GM12878 (cell line): ENCODE measurements at regions not wholly inside any gene's neighbourhood (a gene's known extent, or its start where the extent isn't known, plus 50 kb on each side); places are given as distances from the start of the nearest gene placed in this dataset.

Source experiments
- FOXM1 ChIP-seq: IDR thresholded peaks from 2 replicates; pipeline ENCODE4 v1.6.1; 2012; ENCODE audit warnings: low read depth, mild to moderate bottlenecking, inconsistent platforms, low read length, moderate library complexity
- POLR2A ChIP-seq: IDR thresholded peaks from 2 replicates; pipeline ENCODE4 v1.6.1; 2011; ENCODE audit warnings: low read depth, mild to moderate bottlenecking, low read length
- POLR2AphosphoS5 ChIP-seq: IDR thresholded peaks from 2 replicates; pipeline ENCODE4 v1.6.1; 2011; ENCODE audit warnings: mild to moderate bottlenecking, low read length, inconsistent platforms
- SMC3 ChIP-seq: IDR thresholded peaks from 2 replicates; pipeline ENCODE4 v1.6.1; 2011; ENCODE audit warnings: low read length, improper control_type of control experiment, borderline replicate concordance
- SP1 ChIP-seq: IDR thresholded peaks from one replicate; pipeline ENCODE4 v1.6.1; 2011; ENCODE audit warnings: low read depth, low read length
- TF ChIP-seq, protein P1 (sequence below): fragments of 450-650 bp; formaldehyde crosslinking; IDR thresholded peaks from 2 replicates; pipeline ENCODE4 v1.4.0; 2020; ENCODE audit warnings: mild to moderate bottlenecking, moderate library complexity
- TF ChIP-seq, protein P2 (sequence below), 3 experiments: IDR thresholded peaks in 2 of 3; conservative IDR thresholded peaks in 1 of 3; 2 replicates each; pipeline ENCODE4 v1.5.1; 2011; ENCODE audit warnings: low read depth in 3 of 3, low read length in 3 of 3, mild to moderate bottlenecking in 3 of 3, control low read depth in 2 of 3, moderate library complexity in 2 of 3, inconsistent platforms in 1 of 3, mixed read lengths in 1 of 3; ENCODE audit not compliant: control insufficient read depth in 2 of 3, insufficient read depth in 1 of 3; ENCODE audit errors: extremely low read depth in 1 of 3
- TF ChIP-seq, protein P3 (sequence below): fragments of 450-650 bp; IDR thresholded peaks from 2 replicates; pipeline ENCODE4 v1.6.1; 2016; ENCODE audit warnings: mild to moderate bottlenecking, moderate library complexity, borderline replicate concordance

DNA sequence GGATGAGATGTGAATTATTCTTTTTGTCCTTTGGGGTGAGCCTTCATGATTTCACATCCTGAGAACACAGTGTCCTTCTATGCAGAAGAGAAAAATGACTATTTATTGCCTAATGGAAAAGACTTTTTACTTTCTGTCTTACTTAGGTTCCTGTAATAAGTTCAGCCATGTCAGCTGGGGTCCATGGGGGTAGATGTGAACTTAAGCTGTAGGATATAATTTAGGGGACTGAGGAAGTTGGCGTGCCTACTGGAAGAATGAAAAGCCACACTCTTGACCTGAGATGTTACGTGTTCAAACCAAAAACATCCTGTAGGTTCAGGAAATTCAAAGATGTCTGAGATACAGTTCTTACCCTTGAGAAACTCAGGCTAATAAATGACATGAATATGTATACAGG lies 660.5 kb downstream of the TOX3 start:
- no peak for TF ChIP-seq FOXM1
- no peak for TF ChIP-seq SP1
- TF ChIP-seq SMC3: no peak
- TF ChIP-seq, protein P1, sequence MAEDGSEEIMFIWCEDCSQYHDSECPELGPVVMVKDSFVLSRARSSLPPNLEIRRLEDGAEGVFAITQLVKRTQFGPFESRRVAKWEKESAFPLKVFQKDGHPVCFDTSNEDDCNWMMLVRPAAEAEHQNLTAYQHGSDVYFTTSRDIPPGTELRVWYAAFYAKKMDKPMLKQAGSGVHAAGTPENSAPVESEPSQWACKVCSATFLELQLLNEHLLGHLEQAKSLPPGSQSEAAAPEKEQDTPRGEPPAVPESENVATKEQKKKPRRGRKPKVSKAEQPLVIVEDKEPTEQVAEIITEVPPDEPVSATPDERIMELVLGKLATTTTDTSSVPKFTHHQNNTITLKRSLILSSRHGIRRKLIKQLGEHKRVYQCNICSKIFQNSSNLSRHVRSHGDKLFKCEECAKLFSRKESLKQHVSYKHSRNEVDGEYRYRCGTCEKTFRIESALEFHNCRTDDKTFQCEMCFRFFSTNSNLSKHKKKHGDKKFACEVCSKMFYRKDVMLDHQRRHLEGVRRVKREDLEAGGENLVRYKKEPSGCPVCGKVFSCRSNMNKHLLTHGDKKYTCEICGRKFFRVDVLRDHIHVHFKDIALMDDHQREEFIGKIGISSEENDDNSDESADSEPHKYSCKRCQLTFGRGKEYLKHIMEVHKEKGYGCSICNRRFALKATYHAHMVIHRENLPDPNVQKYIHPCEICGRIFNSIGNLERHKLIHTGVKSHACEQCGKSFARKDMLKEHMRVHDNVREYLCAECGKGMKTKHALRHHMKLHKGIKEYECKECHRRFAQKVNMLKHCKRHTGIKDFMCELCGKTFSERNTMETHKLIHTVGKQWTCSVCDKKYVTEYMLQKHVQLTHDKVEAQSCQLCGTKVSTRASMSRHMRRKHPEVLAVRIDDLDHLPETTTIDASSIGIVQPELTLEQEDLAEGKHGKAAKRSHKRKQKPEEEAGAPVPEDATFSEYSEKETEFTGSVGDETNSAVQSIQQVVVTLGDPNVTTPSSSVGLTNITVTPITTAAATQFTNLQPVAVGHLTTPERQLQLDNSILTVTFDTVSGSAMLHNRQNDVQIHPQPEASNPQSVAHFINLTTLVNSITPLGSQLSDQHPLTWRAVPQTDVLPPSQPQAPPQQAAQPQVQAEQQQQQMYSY (CRISPR knock-in tag): no peak
- TF ChIP-seq POLR2A: no peak
- no peak for TF ChIP-seq POLR2AphosphoS5
- TF ChIP-seq, protein P2, sequence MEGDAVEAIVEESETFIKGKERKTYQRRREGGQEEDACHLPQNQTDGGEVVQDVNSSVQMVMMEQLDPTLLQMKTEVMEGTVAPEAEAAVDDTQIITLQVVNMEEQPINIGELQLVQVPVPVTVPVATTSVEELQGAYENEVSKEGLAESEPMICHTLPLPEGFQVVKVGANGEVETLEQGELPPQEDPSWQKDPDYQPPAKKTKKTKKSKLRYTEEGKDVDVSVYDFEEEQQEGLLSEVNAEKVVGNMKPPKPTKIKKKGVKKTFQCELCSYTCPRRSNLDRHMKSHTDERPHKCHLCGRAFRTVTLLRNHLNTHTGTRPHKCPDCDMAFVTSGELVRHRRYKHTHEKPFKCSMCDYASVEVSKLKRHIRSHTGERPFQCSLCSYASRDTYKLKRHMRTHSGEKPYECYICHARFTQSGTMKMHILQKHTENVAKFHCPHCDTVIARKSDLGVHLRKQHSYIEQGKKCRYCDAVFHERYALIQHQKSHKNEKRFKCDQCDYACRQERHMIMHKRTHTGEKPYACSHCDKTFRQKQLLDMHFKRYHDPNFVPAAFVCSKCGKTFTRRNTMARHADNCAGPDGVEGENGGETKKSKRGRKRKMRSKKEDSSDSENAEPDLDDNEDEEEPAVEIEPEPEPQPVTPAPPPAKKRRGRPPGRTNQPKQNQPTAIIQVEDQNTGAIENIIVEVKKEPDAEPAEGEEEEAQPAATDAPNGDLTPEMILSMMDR (IDR thresholded peaks at IDR 0.05 in 2 of 3, conservative IDR thresholded peaks at IDR 0.05 in 1 of 3; ENCODE audit: control insufficient read depth in 2 of 3, extremely low read depth in 1 of 3, insufficient read depth in 1 of 3, low read depth in 3 of 3, low read length in 3 of 3): no peak
- TF ChIP-seq, protein P3, sequence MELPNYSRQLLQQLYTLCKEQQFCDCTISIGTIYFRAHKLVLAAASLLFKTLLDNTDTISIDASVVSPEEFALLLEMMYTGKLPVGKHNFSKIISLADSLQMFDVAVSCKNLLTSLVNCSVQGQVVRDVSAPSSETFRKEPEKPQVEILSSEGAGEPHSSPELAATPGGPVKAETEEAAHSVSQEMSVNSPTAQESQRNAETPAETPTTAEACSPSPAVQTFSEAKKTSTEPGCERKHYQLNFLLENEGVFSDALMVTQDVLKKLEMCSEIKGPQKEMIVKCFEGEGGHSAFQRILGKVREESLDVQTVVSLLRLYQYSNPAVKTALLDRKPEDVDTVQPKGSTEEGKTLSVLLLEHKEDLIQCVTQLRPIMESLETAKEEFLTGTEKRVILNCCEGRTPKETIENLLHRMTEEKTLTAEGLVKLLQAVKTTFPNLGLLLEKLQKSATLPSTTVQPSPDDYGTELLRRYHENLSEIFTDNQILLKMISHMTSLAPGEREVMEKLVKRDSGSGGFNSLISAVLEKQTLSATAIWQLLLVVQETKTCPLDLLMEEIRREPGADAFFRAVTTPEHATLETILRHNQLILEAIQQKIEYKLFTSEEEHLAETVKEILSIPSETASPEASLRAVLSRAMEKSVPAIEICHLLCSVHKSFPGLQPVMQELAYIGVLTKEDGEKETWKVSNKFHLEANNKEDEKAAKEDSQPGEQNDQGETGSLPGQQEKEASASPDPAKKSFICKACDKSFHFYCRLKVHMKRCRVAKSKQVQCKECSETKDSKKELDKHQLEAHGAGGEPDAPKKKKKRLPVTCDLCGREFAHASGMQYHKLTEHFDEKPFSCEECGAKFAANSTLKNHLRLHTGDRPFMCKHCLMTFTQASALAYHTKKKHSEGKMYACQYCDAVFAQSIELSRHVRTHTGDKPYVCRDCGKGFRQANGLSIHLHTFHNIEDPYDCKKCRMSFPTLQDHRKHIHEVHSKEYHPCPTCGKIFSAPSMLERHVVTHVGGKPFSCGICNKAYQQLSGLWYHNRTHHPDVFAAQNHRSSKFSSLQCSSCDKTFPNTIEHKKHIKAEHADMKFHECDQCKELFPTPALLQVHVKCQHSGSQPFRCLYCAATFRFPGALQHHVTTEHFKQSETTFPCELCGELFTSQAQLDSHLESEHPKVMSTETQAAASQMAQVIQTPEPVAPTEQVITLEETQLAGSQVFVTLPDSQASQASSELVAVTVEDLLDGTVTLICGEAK: no peak
